HG03460 (cell line): ENCODE measurements at regions not wholly inside any gene's neighbourhood (a gene's known extent, or its start where the extent isn't known, plus 50 kb on each side); places are given as distances from the start of the nearest gene placed in this dataset.
"Not testable (repeated sequence)": the region's sequence is repeated elsewhere in the genome, so short reads cannot be mapped to it uniquely, and the experiment has no call there.

ENCODE experiments used
- ATAC-seq: cut with Tn5 transposase; IDR thresholded peaks from one replicate; pipeline ENCODE4 v1.9.1; 2021; ENCODE audit not compliant: unreplicated experiment

GRCh38 chr2:91603996-91604395 is 2912.5 kb downstream of the RPIA start:
- ATAC-seq = not testable (repeated sequence)

- not testable (repeated sequence) for ATAC-seq
Measured at GRCh38 chr2:91604629-91605028, 2913.2 kb downstream of the RPIA start.

GRCh38 chr2:91623739-91624138 is 2932.3 kb downstream of the RPIA start:
- ATAC-seq = not testable (repeated sequence)

- ATAC-seq = not testable (repeated sequence)
Measured at GRCh38 chr2:91628471-91628870, 2937.0 kb downstream of the RPIA start.

- ATAC-seq = not testable (repeated sequence)
Measured at GRCh38 chr2:91657193-91657592, 2965.7 kb downstream of the RPIA start.

- ATAC-seq = not testable (repeated sequence)
Measured at GRCh38 chr2:91658336-91658735, 2966.9 kb downstream of the RPIA start.

GRCh38 chr2:91659189-91659916 is 2967.9 kb downstream of the RPIA start:
- ATAC-seq = not testable (repeated sequence)

GRCh38 chr2:91659917-91660275 is 2968.4 kb downstream of the RPIA start:
- peak; percentile 92 for ATAC-seq

- not testable (repeated sequence) for ATAC-seq
Measured at GRCh38 chr2:91667341-91667740, 2975.9 kb downstream of the RPIA start.

GRCh38 chr2:91685541-91685940 is 2994.1 kb downstream of the RPIA start:
- ATAC-seq = not testable (repeated sequence)

GRCh38 chr2:91686046-91686445 is 2994.6 kb downstream of the RPIA start:
- ATAC-seq = not testable (repeated sequence)
